Left ventricle myocardium superior (tissue), 1 donor: ENCODE measurements at regions not wholly inside any gene's neighbourhood (a gene's known extent, or its start where the extent isn't known, plus 50 kb on each side); places are given as distances from the start of the nearest gene placed in this dataset.
"Not testable (repeated sequence)": the region's sequence is repeated elsewhere in the genome, so short reads cannot be mapped to it uniquely, and the experiment has no call there.

Source experiments
- ATAC-seq: fragments of 200-7000 bp; cut with Tn5 transposase; one replicate; pipeline ENCODE4 v1.9.1; 2020; ENCODE audit warnings: mild to moderate bottlenecking, moderate library complexity
- DNase-seq: peaks from one replicate; pipeline ENCODE4 v3.0.0-alpha.2; 2020
- intact Hi-C: fragments of 100-400 bp; cut with micrococcal nuclease; formaldehyde crosslinking; loops from one replicate; pipeline ENCODE4 v1.11.0; 2022
- donor health status: DM: no; HTN: yes; CAD: no; lungs with severe emphysema.

GRCh38 chr14:82779301-82779700 lies 1245.6 kb upstream of the SEL1L start:
- ATAC-seq (no peak), DNase-seq (no peak)
- intact Hi-C loops = no loop called here

DNA sequence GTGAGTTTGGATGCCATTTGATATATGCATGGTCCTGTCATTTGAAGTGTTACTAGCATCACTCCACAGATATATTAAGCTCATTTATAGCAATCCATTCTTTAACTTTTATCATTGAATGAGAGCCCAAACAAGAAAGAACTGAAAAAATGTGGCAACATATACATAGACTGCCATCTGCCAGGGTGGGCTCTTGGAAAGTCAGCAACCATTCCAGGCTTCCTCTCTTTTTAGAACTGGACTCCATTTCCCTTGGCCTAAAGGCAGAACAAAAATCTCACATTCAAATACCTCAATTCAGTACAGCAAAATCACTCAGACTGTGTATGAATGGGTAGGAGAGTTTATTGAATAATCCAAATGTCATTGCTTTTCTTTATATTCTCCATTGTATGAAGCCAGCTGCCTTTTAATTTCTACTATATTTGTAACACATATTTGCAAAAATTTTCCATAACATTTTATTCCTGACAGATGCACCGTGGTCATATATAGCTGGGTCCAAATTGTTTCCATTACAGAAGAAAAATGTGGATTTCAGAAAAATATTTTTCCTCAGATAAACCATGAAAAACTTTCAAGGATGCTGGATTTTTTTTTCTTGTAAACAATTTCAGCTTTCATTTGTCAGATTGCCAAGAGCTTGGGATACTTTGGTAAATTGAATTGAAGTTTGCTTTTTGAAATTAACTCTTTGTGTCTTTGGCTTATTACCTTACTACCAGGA lies 1252.3 kb upstream of the SEL1L start:
- intact Hi-C loops = no loop called here

DNA sequence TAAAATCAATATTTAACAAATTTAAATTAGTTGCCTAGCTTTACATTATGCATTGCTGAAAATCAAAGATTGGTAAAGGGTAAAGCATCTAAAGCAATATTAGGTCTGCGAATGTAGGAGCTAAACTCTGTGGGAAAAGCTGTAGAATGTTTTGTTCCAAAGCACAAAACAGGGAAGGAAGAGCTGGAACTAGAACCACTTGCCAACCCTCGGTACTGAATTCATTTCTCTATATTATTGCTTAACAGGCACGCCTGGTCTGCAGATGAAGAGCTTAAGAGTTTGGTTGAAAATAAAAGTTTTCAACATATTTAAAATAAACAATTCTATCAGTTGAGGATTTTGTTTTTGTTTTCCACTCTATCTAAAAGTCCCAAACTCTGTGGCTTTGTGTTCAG lies 1252.8 kb upstream of the SEL1L start:
- DNase-seq (no peak), ATAC-seq (no peak)
- intact Hi-C loops = no loop called here

More for the DNA sequence above, 1252.3 kb upstream of the SEL1L start:
- DNase-seq (no peak), ATAC-seq (no peak)

- ATAC-seq (no peak), DNase-seq (no peak)
- intact Hi-C loops = no loop called here
Observed at GRCh38 chr14:82796086-82796485, 1262.4 kb upstream of the SEL1L start.

GRCh38 chr14:82798276-82798675 lies 1264.6 kb upstream of the SEL1L start:
- intact Hi-C loops = no loop called here
- no peak for DNase-seq
- no peak for ATAC-seq

GRCh38 chr14:82805892-82806825 lies 1272.5 kb upstream of the SEL1L start:
- ATAC-seq = no peak
- intact Hi-C loops = no loop called here
- no peak for DNase-seq

- no peak for ATAC-seq
- no peak for DNase-seq
- intact Hi-C loops = no loop called here
Observed at GRCh38 chr14:82811246-82811645, 1277.6 kb upstream of the SEL1L start.

DNA sequence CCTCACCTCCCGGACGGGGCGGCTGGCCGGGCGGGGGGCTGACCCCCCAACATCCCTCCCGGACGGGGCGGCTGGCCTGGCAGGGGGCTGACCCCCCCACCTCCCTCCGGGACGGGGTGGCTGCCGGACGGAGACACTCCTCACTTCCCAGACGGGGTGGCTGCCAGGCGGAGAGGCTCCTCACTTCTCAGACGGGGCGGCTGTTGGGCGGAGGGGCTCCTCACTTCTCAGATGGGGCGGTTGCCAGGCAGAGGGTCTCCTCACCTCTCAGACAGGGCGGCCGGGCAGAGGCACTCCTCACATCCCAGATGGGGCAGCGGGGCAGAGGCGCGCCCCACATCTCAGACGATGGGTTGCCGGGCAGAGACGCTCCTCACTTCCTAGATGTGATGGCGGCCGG lies 1280.7 kb upstream of the SEL1L start:
- intact Hi-C loops, DNase-seq, ATAC-seq: not testable (repeated sequence)

DNA sequence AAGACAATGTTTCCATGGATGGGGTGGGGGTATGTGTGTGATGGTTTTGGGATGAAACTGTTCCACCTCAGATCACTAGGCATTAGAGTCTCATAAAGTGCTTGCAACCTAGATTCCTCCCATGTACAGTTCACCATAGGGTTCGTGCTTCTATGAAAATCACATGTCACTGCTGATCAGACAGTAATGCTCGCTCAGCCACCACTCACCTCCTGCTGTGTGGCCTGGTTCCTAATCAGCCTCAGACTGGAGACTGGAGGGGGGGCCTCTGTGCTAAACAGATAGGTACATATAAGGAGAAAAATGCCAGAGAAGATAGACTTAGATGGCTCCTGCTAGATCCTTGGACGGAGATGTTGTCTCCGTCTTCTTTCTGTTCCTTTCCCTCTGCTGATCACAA lies 1296.9 kb upstream of the SEL1L start:
- intact Hi-C loops = no loop called here
- no peak for DNase-seq
- no peak for ATAC-seq

GRCh38 chr14:82836256-82836950 lies 1302.8 kb upstream of the SEL1L start:
- DNase-seq (no peak), ATAC-seq (no peak)
- intact Hi-C loops = no loop called here

GRCh38 chr14:82837611-82838140 lies 1304.0 kb upstream of the SEL1L start:
- DNase-seq (no peak), ATAC-seq (no peak)
- intact Hi-C loops = no loop called here

- intact Hi-C loops = no loop called here
- no peak for DNase-seq
- ATAC-seq = no peak
Observed at GRCh38 chr14:82850576-82850975, 1316.9 kb upstream of the SEL1L start.

DNA sequence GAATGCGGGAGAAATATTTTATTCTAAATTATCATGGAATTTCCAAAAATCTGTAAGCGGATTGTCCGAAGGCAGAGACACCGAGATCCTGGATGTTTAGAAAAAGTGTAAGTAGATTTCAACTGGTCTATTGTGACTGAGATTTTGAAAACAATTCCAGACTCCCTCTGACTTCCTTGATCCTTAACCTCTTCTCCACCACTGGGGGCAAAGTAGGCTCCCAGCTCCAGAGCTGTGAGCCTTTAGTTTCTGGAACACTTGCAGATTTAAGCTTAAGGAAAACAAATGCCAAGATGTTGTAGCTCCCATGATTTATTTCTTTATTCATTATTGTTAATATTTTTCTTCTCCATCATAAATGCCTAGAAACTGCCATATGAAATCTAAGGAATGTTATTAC lies 1320.5 kb upstream of the SEL1L start:
- DNase-seq (no peak), ATAC-seq (no peak)
- intact Hi-C loops = no loop called here

- no peak for ATAC-seq
- intact Hi-C loops = no loop called here
- DNase-seq = no peak
Observed at GRCh38 chr14:82854901-82855300, 1321.2 kb upstream of the SEL1L start.

DNA sequence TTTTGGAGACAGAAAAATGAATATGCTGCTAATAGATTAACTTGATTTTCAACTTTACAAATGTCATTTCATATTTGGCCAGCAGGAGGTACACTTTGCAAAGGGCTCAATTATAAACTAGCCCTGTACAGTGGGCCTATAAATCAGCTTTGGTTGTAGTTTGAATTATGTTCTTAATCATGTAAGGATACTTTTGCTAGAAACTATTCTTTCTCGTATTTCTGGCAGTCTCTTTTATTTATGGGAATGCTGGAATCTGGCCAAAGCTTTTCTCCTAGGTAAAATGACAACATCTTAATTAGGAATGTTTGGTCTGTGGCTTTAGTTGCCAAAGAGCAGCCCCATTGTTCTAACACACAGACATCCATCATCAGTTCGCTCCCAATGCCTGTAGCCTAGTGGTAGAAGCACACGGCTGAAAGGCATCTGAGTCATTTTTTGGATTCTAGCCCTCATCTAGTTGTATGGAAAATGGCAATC lies 1322.3 kb upstream of the SEL1L start:
- intact Hi-C loops = no loop called here
- ATAC-seq (no peak), DNase-seq (no peak)

DNA sequence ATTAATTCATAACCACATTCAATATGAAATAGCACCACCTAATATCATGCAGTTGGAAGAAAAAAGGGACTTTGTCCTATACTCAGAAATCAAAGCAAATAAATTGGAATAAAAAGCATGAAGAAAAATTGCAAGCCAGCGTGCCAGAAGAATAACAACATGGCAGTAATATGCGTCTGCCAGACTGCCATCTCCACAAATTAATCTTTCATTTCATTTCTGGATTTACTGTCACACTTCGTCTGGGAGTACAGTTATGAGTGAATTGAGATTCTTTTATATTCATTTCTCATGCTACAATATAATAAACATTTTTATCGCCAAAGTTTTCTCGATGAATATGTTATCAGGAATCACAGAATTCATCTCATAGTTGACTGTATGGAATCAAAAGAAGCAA lies 1327.7 kb upstream of the SEL1L start:
- no peak for ATAC-seq
- DNase-seq = no peak
- intact Hi-C loops = no loop called here

- DNase-seq (no peak), ATAC-seq (no peak)
- intact Hi-C loops = no loop called here
Observed at GRCh38 chr14:82872494-82872893, 1338.8 kb upstream of the SEL1L start.

- ATAC-seq (no peak), DNase-seq (no peak)
- intact Hi-C loops = no loop called here
Observed at GRCh38 chr14:82878951-82879350, 1345.3 kb upstream of the SEL1L start.

GRCh38 chr14:82879949-82880535 lies 1346.4 kb upstream of the SEL1L start:
- no peak for ATAC-seq
- intact Hi-C loops = no loop called here
- no peak for DNase-seq
